ENCODE measurements at regions not wholly inside any gene's neighbourhood (a gene's known extent, or its start where the extent isn't known, plus 50 kb on each side); places are given as distances from the start of the nearest gene placed in this dataset.

GRCh38 chr5:3187771-3188425, 407.7 kb upstream of the IRX1 start:
- POLR2A ChIA-PET (ENCODE audit: partially characterized antibody) = no interaction called here
- no peak overlapping the region for H4K91ac ChIP-seq (replicated peaks; ENCODE audit: insufficient read length, low read length)
- H4K20me1 ChIP-seq (replicated peaks in 1 of 2; ENCODE audit: control insufficient read depth in 1 of 2, insufficient read depth in 2 of 2, low read length in 2 of 2) = no peaks in the 10 kb centered on the region
- no peak overlapping the region for H2BK20ac ChIP-seq (ENCODE audit: low read length)
- H3K4me2 ChIP-seq (ENCODE audit: insufficient read depth in 1 of 2, low read depth in 2 of 2, low read length in 2 of 2) = no peak overlapping the region
- 93% methylated on average over 25 of the region's 28 CpGs; no CpG with 5 or more reads in 1 of the 2 experiments for WGBS, 2 experiments (ENCODE audit: extremely low coverage in 1 of 2, insufficient coverage in 1 of 2, insufficient read length in 1 of 2, insufficient replicate concordance in 2 of 2, low coverage in 1 of 2, low lambda C conversion rate in 2 of 2, missing lambda C conversion rate in 1 of 2)
- H3K79me1 ChIP-seq (ENCODE audit: low read depth, low read length) = no peaks in the 10 kb centered on the region
- no peaks in the 10 kb centered on the region for H3K36me3 ChIP-seq (ENCODE audit: control insufficient read depth in 2 of 4, insufficient read depth in 4 of 4, low read length in 3 of 4)
- no peak overlapping the region for H3K56ac ChIP-seq (replicated peaks; ENCODE audit: insufficient read length, low read depth, low read length)
- no peak overlapping the region for H3K9ac ChIP-seq (replicated peaks in 1 of 4; ENCODE audit: extremely low read depth in 1 of 4, low read depth in 3 of 4, low read length in 3 of 4)
- CTCF ChIA-PET (ENCODE audit: partially characterized antibody) = no interaction called here
- H2AK5ac ChIP-seq (ENCODE audit: low read depth, low read length) = no peak overlapping the region
- H2BK120ac ChIP-seq (replicated peaks; ENCODE audit: low read depth, low read length) = no peak overlapping the region
- no peak overlapping the region for H3K27ac ChIP-seq (ENCODE audit: low read depth, low read length)
- H3K27me3 ChIP-seq (replicated peaks in 1 of 4; ENCODE audit: control insufficient read depth in 3 of 4, extremely low read depth in 1 of 4, insufficient read depth in 3 of 4, low read length in 3 of 4) = no peaks in the 10 kb centered on the region
- no peak overlapping the region; the same call in 1 of the 2 replicates for H2BK12ac ChIP-seq (ENCODE audit: low read depth, low read length)
- H3K4me1 ChIP-seq (replicated peaks in 1 of 4; ENCODE audit: control insufficient read depth in 3 of 4, insufficient read depth in 4 of 4, low read length in 3 of 4) = peaks cover 0 to 7% (median 3%) of the 10 kb centered on the region in 4 experiments; a peak in 2 of 7 replicates
- H3K14ac ChIP-seq (ENCODE audit: insufficient read length) = no peak overlapping the region
- no peak overlapping the region for H2AFZ ChIP-seq (ENCODE audit: low read length)
- no peaks in the 10 kb centered on the region for H3K79me2 ChIP-seq (ENCODE audit: control insufficient read depth in 1 of 2, insufficient read depth in 2 of 2, low read length in 2 of 2)
- H4K5ac ChIP-seq (ENCODE audit: insufficient read length, low read depth, low read length) = no peak overlapping the region
- FAIRE-seq = no peak
- no peak overlapping the region for H3K4me3 ChIP-seq (ENCODE audit: extremely low read depth in 1 of 4, insufficient read depth in 2 of 4, low read depth in 3 of 4, low read length in 4 of 4)
- TF ChIP-seq EZH2 (IDR thresholded peaks at IDR 0.05; ENCODE audit: low read depth, low read length, severe bottlenecking) = no peak
- no peak for TF ChIP-seq PHF8 (conservative IDR thresholded peaks at IDR 0.05; ENCODE audit: low read depth, low read length)
- no peak for TF ChIP-seq EP300 (IDR thresholded peaks at IDR 0.05; ENCODE audit: borderline replicate concordance in 1 of 2, low read depth in 2 of 2, low read length in 2 of 2)
- no peak overlapping the region for H2BK15ac ChIP-seq (ENCODE audit: low read length)
- H2BK5ac ChIP-seq (ENCODE audit: low read depth, low read length) = no peak overlapping the region
- H3K4ac ChIP-seq (replicated peaks; ENCODE audit: insufficient read length, low read depth, low read length) = no peak overlapping the region
- H4K8ac ChIP-seq (ENCODE audit: extremely low read depth, insufficient read depth, low read length) = no peak overlapping the region
- H3K9me3 ChIP-seq (ENCODE audit: insufficient read depth in 2 of 2, low read depth in 1 of 2, low read length in 1 of 2) = no peaks in the 10 kb centered on the region
- no peak for DNase-seq (ENCODE audit: low read depth in 1 of 2, low spot score in 2 of 2)
- no peaks in the 10 kb centered on the region; the same call in 1 of the 2 replicates for H3K23me2 ChIP-seq (ENCODE audit: low read depth, low read length)
- H3K23ac ChIP-seq (ENCODE audit: insufficient read length) = no peak overlapping the region
- no peak overlapping the region for H3K18ac ChIP-seq (ENCODE audit: extremely low read depth, low read length)
